ENCODE measurements at regions not wholly inside any gene's neighbourhood (a gene's known extent, or its start where the extent isn't known, plus 50 kb on each side); places are given as distances from the start of the nearest gene placed in this dataset.

- no peak for DNase-seq
- intact Hi-C loops (cut with micrococcal nuclease; ENCODE audit: unreplicated experiment), result loop anchor here (10.0 kb wide), 1 partner anchor 491 kb away; no protein-coding TSS in a partner anchor
- 0 out of 2 replicates have a peak, but pooled peaks cover 3% of the 10 kb centered on the region for H3K9me3 ChIP-seq (ENCODE audit: insufficient read depth, low read depth)
- POLR2A ChIA-PET (ENCODE audit: unreplicated experiment), result no interaction called here
- H3K27me3 ChIP-seq (ENCODE audit: insufficient read depth, low read depth), result no peaks in the 10 kb centered on the region
- H3K4me3 ChIP-seq, result no peak overlapping the region
- no peak overlapping the region for H3K27ac ChIP-seq
- H3K4me2 ChIP-seq, result no peak overlapping the region
- TF ChIP-seq CTCF (conservative IDR thresholded peaks at IDR 0.05) (no peak), EZH2 (IDR thresholded peaks at IDR 0.05; ENCODE audit: low read depth) (no peak)
- H2AFZ ChIP-seq, result no peak overlapping the region
- H3K79me2 ChIP-seq (ENCODE audit: low read depth), result no peaks in the 10 kb centered on the region
- H3K9me2 ChIP-seq (ENCODE audit: insufficient read depth), result no peaks in the 10 kb centered on the region
- no TSS peak for BruUV-seq (replicated peaks)
- H4K20me1 ChIP-seq (ENCODE audit: insufficient read depth), result no peaks in the 10 kb centered on the region
- CTCF ChIA-PET, result no interaction called here
- no peaks in the 10 kb centered on the region for H3K36me3 ChIP-seq (ENCODE audit: low read depth)
- H3F3A ChIP-seq (ENCODE audit: insufficient read depth, low read depth), result peaks cover 11% of the 10 kb centered on the region
- peaks cover 14% of the 10 kb centered on the region; the same call in 1 of the 2 replicates for H3K4me1 ChIP-seq (replicated peaks; ENCODE audit: insufficient read depth)
These were observed 164.7 kb upstream of the TARS1 start for GRCh38 chr5:33275921-33276627.

- ChIA-PET CTCF (no interaction called here), POLR2A (ENCODE audit: unreplicated experiment) (no interaction called here)
- peaks cover 10% of the 10 kb centered on the region for H3F3A ChIP-seq (ENCODE audit: insufficient read depth, low read depth)
- H3K4me2 ChIP-seq, result no peak overlapping the region
- no peak overlapping the region for H3K27ac ChIP-seq
- 0 out of 2 replicates have a peak, but pooled peaks cover 3% of the 10 kb centered on the region for H3K9me3 ChIP-seq (ENCODE audit: insufficient read depth, low read depth)
- no peaks in the 10 kb centered on the region for H3K27me3 ChIP-seq (ENCODE audit: insufficient read depth, low read depth)
- intact Hi-C loops (cut with micrococcal nuclease; ENCODE audit: unreplicated experiment), result loop anchor here (10.0 kb wide), 1 partner anchor 492 kb away; no protein-coding TSS in a partner anchor
- no peaks in the 10 kb centered on the region for H3K79me2 ChIP-seq (ENCODE audit: low read depth)
- no peak overlapping the region for H2AFZ ChIP-seq
- no peaks in the 10 kb centered on the region for H3K36me3 ChIP-seq (ENCODE audit: low read depth)
- H3K4me1 ChIP-seq (replicated peaks; ENCODE audit: insufficient read depth), result peaks cover 13% of the 10 kb centered on the region; the same call in 1 of the 2 replicates
- BruUV-seq (replicated peaks), result no TSS peak
- TF ChIP-seq CTCF (conservative IDR thresholded peaks at IDR 0.05), result no peak
- TF ChIP-seq EZH2 (IDR thresholded peaks at IDR 0.05; ENCODE audit: low read depth), result no peak
- no peak for DNase-seq
- H3K4me3 ChIP-seq, result no peak overlapping the region
- no peaks in the 10 kb centered on the region for H3K9me2 ChIP-seq (ENCODE audit: insufficient read depth)
- no peaks in the 10 kb centered on the region for H4K20me1 ChIP-seq (ENCODE audit: insufficient read depth)
These were observed 164.2 kb upstream of the TARS1 start for GRCh38 chr5:33276628-33276950.

GRCh38 chr5:33277061-33277650, 163.6 kb upstream of the TARS1 start:
- Histone ChIP-seq H3K4me2 (no peak overlapping the region), H3K27me3 (ENCODE audit: insufficient read depth, low read depth) (no peaks in the 10 kb centered on the region), H3K79me2 (ENCODE audit: low read depth) (no peaks in the 10 kb centered on the region), H3K9me2 (ENCODE audit: insufficient read depth) (no peaks in the 10 kb centered on the region), H3K9me3 (ENCODE audit: insufficient read depth, low read depth) (0 out of 2 replicates have a peak, but pooled peaks cover 3% of the 10 kb centered on the region), H3K4me1 (replicated peaks; ENCODE audit: insufficient read depth) (peaks cover 8% of the 10 kb centered on the region; the same call in 1 of the 2 replicates), H3F3A (ENCODE audit: insufficient read depth, low read depth) (peaks cover 6% of the 10 kb centered on the region), H3K27ac (no peak overlapping the region), H3K36me3 (ENCODE audit: low read depth) (no peaks in the 10 kb centered on the region), H3K4me3 (no peak overlapping the region), H2AFZ (no peak overlapping the region), H4K20me1 (ENCODE audit: insufficient read depth) (no peaks in the 10 kb centered on the region)
- DNase-seq, result no peak
- intact Hi-C loops (cut with micrococcal nuclease; ENCODE audit: unreplicated experiment), result loop anchor here (10.0 kb wide), 1 partner anchor 492 kb away; no protein-coding TSS in a partner anchor
- TF ChIP-seq EZH2 (IDR thresholded peaks at IDR 0.05; ENCODE audit: low read depth) (no peak), CTCF (conservative IDR thresholded peaks at IDR 0.05) (no peak)
- ChIA-PET POLR2A (ENCODE audit: unreplicated experiment) (no interaction called here), CTCF (no interaction called here)
- no TSS peak for BruUV-seq (replicated peaks)
